ENCODE measurements at regions not wholly inside any gene's neighbourhood (a gene's known extent, or its start where the extent isn't known, plus 50 kb on each side); places are given as distances from the start of the nearest gene placed in this dataset.

DNA sequence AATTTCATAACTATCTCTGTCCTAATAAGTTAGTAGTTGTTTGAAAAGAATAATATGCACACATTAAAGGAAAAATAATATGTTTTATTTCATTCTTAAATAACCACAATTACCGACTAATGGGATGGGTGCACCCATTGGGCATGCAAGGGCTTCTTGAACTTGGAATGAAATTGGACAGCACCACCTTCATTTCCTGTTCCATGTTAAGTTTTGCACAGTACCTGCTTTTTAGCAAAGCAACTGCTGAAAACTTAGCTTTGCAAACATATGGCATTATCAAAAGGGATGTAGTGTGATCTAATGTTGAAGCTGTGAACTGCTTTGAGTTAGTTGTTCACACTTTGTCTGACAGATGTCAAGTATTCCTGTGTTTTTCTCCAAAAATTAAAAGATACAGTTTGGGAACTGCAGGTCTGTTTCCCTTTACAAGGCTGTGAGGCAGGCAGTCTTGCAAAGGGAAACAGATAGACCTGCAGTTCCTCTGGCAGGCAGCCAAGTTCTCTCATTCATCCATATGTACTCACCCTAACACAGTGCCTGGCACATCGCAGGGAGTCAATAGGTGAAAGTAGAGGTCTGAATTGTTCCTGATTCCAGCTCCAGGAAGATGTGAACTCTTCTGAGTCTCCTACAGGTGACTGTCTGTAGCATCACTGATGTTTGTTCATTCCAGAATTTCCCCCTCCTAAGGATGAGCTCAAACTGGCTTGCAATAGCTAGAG, 64.3 kb upstream of the GOLGA8B start:
- TF ChIP-seq SP1 (IDR thresholded peaks at IDR 0.05; ENCODE audit: low read depth) (no peak), YY1 (IDR thresholded peaks at IDR 0.05; ENCODE audit: extremely low read depth, insufficient replicate concordance, low read depth, low read length) (no peak)
- TF ChIP-seq, protein P1, sequence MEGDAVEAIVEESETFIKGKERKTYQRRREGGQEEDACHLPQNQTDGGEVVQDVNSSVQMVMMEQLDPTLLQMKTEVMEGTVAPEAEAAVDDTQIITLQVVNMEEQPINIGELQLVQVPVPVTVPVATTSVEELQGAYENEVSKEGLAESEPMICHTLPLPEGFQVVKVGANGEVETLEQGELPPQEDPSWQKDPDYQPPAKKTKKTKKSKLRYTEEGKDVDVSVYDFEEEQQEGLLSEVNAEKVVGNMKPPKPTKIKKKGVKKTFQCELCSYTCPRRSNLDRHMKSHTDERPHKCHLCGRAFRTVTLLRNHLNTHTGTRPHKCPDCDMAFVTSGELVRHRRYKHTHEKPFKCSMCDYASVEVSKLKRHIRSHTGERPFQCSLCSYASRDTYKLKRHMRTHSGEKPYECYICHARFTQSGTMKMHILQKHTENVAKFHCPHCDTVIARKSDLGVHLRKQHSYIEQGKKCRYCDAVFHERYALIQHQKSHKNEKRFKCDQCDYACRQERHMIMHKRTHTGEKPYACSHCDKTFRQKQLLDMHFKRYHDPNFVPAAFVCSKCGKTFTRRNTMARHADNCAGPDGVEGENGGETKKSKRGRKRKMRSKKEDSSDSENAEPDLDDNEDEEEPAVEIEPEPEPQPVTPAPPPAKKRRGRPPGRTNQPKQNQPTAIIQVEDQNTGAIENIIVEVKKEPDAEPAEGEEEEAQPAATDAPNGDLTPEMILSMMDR (IDR thresholded peaks at IDR 0.05 in 2 of 3, conservative IDR thresholded peaks at IDR 0.05 in 1 of 3; ENCODE audit: borderline replicate concordance in 1 of 3, insufficient read depth in 1 of 3, low read depth in 2 of 3, low read length in 2 of 3), result no peak
